PC-3 (cell line): ENCODE measurements at regions not wholly inside any gene's neighbourhood (a gene's known extent, or its start where the extent isn't known, plus 50 kb on each side); places are given as distances from the start of the nearest gene placed in this dataset.

Source experiments
- EZH2 ChIP-seq: fragments of 300-600 bp; sonication (generic); IDR thresholded peaks from one replicate; pipeline ENCODE4 v1.6.1; 2017; ENCODE audit warnings: antibody characterized with exemption, mild to moderate bottlenecking, low read length; ENCODE audit not compliant: unreplicated experiment
- EZH2phosphoT487 ChIP-seq: fragments of 300-600 bp; sonication (generic); IDR thresholded peaks from 2 replicates; pipeline ENCODE4 v1.6.1; 2018; ENCODE audit warnings: mild to moderate bottlenecking, antibody characterized with exemption, low read length, borderline replicate concordance
- TF ChIP-seq, protein P1 (sequence below): fragments of 300-600 bp; sonication (generic); conservative IDR thresholded peaks from 2 replicates; pipeline ENCODE4 v1.5.1; 2017; ENCODE audit warnings: antibody characterized with exemption, low read depth, mild to moderate bottlenecking, low read length

DNA sequence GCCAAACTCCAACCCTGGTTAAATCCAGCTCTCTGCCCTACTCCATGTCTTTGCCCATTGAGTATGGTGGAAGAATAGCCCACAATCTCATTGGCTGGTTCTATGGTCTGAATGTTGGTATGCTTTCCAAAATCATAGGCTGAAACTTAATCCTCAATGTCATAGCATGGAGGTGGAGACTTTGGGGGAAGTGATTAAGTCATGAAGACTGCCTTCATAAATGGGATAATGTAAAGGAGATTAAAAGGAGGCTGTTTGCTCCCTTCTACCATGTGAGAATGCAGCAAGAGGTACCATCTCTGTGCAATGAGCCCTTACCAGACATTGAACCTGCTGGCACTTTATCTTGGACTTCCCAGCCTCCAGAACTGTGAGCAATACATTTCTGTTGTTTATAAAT lies 54.4 kb upstream of the FDX1 start:
- TF ChIP-seq, protein P1, sequence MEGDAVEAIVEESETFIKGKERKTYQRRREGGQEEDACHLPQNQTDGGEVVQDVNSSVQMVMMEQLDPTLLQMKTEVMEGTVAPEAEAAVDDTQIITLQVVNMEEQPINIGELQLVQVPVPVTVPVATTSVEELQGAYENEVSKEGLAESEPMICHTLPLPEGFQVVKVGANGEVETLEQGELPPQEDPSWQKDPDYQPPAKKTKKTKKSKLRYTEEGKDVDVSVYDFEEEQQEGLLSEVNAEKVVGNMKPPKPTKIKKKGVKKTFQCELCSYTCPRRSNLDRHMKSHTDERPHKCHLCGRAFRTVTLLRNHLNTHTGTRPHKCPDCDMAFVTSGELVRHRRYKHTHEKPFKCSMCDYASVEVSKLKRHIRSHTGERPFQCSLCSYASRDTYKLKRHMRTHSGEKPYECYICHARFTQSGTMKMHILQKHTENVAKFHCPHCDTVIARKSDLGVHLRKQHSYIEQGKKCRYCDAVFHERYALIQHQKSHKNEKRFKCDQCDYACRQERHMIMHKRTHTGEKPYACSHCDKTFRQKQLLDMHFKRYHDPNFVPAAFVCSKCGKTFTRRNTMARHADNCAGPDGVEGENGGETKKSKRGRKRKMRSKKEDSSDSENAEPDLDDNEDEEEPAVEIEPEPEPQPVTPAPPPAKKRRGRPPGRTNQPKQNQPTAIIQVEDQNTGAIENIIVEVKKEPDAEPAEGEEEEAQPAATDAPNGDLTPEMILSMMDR, result no peak
- no peak for TF ChIP-seq EZH2
- TF ChIP-seq EZH2phosphoT487, result no peak
